H9 (cell line): ENCODE measurements at regions not wholly inside any gene's neighbourhood (a gene's known extent, or its start where the extent isn't known, plus 50 kb on each side); places are given as distances from the start of the nearest gene placed in this dataset.

Experiments used
- DNase-seq: peaks from one replicate; pipeline ENCODE4 v3.0.0-alpha.2; 2017
- H2AFZ ChIP-seq: one replicate; pipeline ENCODE4 v1.6.1; 2013; ENCODE audit warnings: mild to moderate bottlenecking, low read length, control low read depth, moderate library complexity
- H2AK5ac ChIP-seq: 2 replicates; pipeline ENCODE4 v1.6.1; 2013; ENCODE audit warnings: low read length, control low read depth, mixed read lengths; ENCODE audit not compliant: insufficient read length
- H2BK120ac ChIP-seq: one replicate; pipeline ENCODE4 v1.6.1; 2013; ENCODE audit warnings: low read depth, mild to moderate bottlenecking, low read length, control low read depth, inconsistent platforms; ENCODE audit not compliant: poor library complexity, severe bottlenecking
- H2BK12ac ChIP-seq: 2 replicates; pipeline ENCODE4 v1.6.1; 2013; ENCODE audit warnings: low read length, control low read depth, mixed read lengths, low read depth; ENCODE audit not compliant: insufficient read length
- H2BK15ac ChIP-seq: 2 replicates; pipeline ENCODE4 v1.6.1; 2013; ENCODE audit warnings: low read depth, low read length, control low read depth
- H2BK20ac ChIP-seq: one replicate; pipeline ENCODE4 v1.6.1; 2013; ENCODE audit warnings: low read depth, mild to moderate bottlenecking, low read length, control low read depth, inconsistent platforms; ENCODE audit not compliant: poor library complexity, severe bottlenecking
- H2BK5ac ChIP-seq: 2 replicates; pipeline ENCODE4 v1.6.1; 2013; ENCODE audit warnings: low read length, control low read depth, mixed read lengths; ENCODE audit not compliant: insufficient read length
- H3K14ac ChIP-seq: 2 replicates; pipeline ENCODE4 v1.6.1; 2013; ENCODE audit warnings: low read length, control low read depth; ENCODE audit not compliant: insufficient read depth
- H3K18ac ChIP-seq: 2 replicates; pipeline ENCODE4 v1.6.1; 2013; ENCODE audit warnings: low read depth, mild to moderate bottlenecking, mixed read lengths, low read length, control low read depth; ENCODE audit not compliant: insufficient read length
- H3K23ac ChIP-seq: 2 replicates; pipeline ENCODE4 v1.6.1; 2013; ENCODE audit warnings: low read length, control low read depth, mixed read lengths, low read depth; ENCODE audit not compliant: insufficient read length
- H3K23me2 ChIP-seq: 2 replicates; pipeline ENCODE4 v1.6.1; 2013; ENCODE audit warnings: low read depth, mild to moderate bottlenecking, mixed read lengths, low read length, control low read depth; ENCODE audit not compliant: insufficient read length, poor library complexity, severe bottlenecking
- H3K27ac ChIP-seq: 2 replicates; pipeline ENCODE4 v1.5.1; 2013; ENCODE audit warnings: low read length, control low read depth, mixed read lengths, low read depth; ENCODE audit not compliant: insufficient read length
- H3K27me3 ChIP-seq: 2 replicates; pipeline ENCODE4 v1.6.1; 2013; ENCODE audit warnings: low read length, control low read depth, inconsistent platforms; ENCODE audit not compliant: insufficient read depth
- H3K4ac ChIP-seq: 2 replicates; pipeline ENCODE4 v1.6.1; 2013; ENCODE audit warnings: low read depth, mild to moderate bottlenecking, control low read depth, inconsistent platforms, low read length, moderate library complexity
- H3K4me1 ChIP-seq: 2 replicates; pipeline ENCODE4 v1.6.1; 2013; ENCODE audit warnings: low read length, control low read depth, inconsistent platforms; ENCODE audit not compliant: insufficient read depth
- H3K4me2 ChIP-seq: 2 replicates; pipeline ENCODE4 v1.6.1; 2013; ENCODE audit warnings: low read length, control low read depth, mixed read lengths; ENCODE audit not compliant: insufficient read length, insufficient read depth
- H3K56ac ChIP-seq: 2 replicates; pipeline ENCODE4 v1.6.1; 2013; ENCODE audit warnings: low read depth, mild to moderate bottlenecking, mixed read lengths, low read length, control low read depth; ENCODE audit not compliant: insufficient read length
- H3K79me1 ChIP-seq: 2 replicates; pipeline ENCODE4 v1.6.1; 2013; ENCODE audit warnings: low read depth, mild to moderate bottlenecking, moderate library complexity, low read length, control low read depth, inconsistent platforms; ENCODE audit not compliant: insufficient read depth, poor library complexity, severe bottlenecking
- H3K79me2 ChIP-seq: 2 replicates; pipeline ENCODE4 v1.6.1; 2013; ENCODE audit warnings: low read length, control low read depth, inconsistent platforms; ENCODE audit not compliant: insufficient read depth
- H3K9ac ChIP-seq: 2 replicates; pipeline ENCODE4 v1.6.1; 2013; ENCODE audit warnings: low read length, control low read depth, mixed read lengths; ENCODE audit not compliant: insufficient read length; ENCODE audit errors: extremely low read depth
- H3K9me3 ChIP-seq: one replicate; pipeline ENCODE4 v1.6.1; 2013; ENCODE audit warnings: low read depth, low read length, inconsistent platforms; ENCODE audit not compliant: control insufficient read depth
- H3T11ph ChIP-seq: one replicate; pipeline ENCODE4 v1.6.1; 2013; ENCODE audit warnings: mild to moderate bottlenecking, low read length, control low read depth, inconsistent platforms
- H4K20me1 ChIP-seq: one replicate; pipeline ENCODE4 v1.6.1; 2013; ENCODE audit not compliant: control insufficient read depth, insufficient read length, insufficient read depth
- H4K5ac ChIP-seq: 2 replicates; pipeline ENCODE4 v1.6.1; 2013; ENCODE audit warnings: low read depth, mild to moderate bottlenecking, mixed read lengths, low read length, control low read depth; ENCODE audit not compliant: insufficient read length
- H4K8ac ChIP-seq: replicated peaks from 2 replicates; pipeline ENCODE4 v1.6.1; 2013; ENCODE audit warnings: low read length, control low read depth, mixed read lengths, low read depth; ENCODE audit not compliant: insufficient read length
- H4K91ac ChIP-seq: 2 replicates; pipeline ENCODE4 v1.6.1; 2013; ENCODE audit warnings: low read depth, mild to moderate bottlenecking, moderate library complexity, mixed read lengths, low read length, control low read depth; ENCODE audit not compliant: insufficient read length
- H3K27ac Mint-ChIP-seq, 3 experiments: 2 replicates in 2 of 3; 3 replicates in 1 of 3; pipeline ENCODE4 v1.8.0; 2020 to 2021; ENCODE audit warnings: mixed read lengths in 3 of 3, mild to moderate bottlenecking in 1 of 3, moderate library complexity in 1 of 3
- H3K27me3 Mint-ChIP-seq: 2 replicates; pipeline ENCODE4 v1.8.0; 2021; ENCODE audit warnings: low read depth, mild to moderate bottlenecking, moderate library complexity, mixed read lengths
- H3K36me3 Mint-ChIP-seq, 3 experiments: 2 replicates in 2 of 3; 3 replicates in 1 of 3; pipeline ENCODE4 v1.8.0; 2020 to 2021; ENCODE audit warnings: low read depth in 3 of 3, mixed read lengths in 3 of 3; ENCODE audit not compliant: insufficient read depth in 1 of 3
- H3K4me1 Mint-ChIP-seq, 2 experiments: 2 replicates each; pipeline ENCODE4 v1.8.0; 2020; ENCODE audit warnings: mixed read lengths in 2 of 2
- H3K4me3 Mint-ChIP-seq, 2 experiments: 2 replicates in 1 of 2; 3 replicates in 1 of 2; pipeline ENCODE4 v1.8.0; 2020 to 2021; ENCODE audit warnings: mild to moderate bottlenecking in 2 of 2, mixed read lengths in 2 of 2, moderate library complexity in 1 of 2
- H3K9me3 Mint-ChIP-seq, 2 experiments: 2 replicates in 1 of 2; 3 replicates in 1 of 2; pipeline ENCODE4 v1.8.0; 2020; ENCODE audit warnings: mild to moderate bottlenecking in 2 of 2, mixed read lengths in 2 of 2, moderate library complexity in 1 of 2
- CTCF ChIP-seq: fragments of 200-600 bp; sonication (generic); conservative IDR thresholded peaks from 3 replicates; pipeline ENCODE4 v1.8.0; 2021; ENCODE audit warnings: antibody characterized with exemption, mild to moderate bottlenecking
- WGBS: extraction: QIAGEN DNeasy Blood & Tissue Kit; methylation state at CpG from one replicate; pipeline ENCODE4 v1.1.7; 2013; ENCODE audit warnings: missing lambda C conversion rate, low lambda C conversion rate, mixed read lengths; ENCODE audit not compliant: insufficient read length; ENCODE audit errors: extremely low coverage; 5-methylcytosine and 5-hydroxymethylcytosine counted together

GRCh38 chr3:98701071-98701675 lies 62.0 kb upstream of the ST3GAL6 start:
- no peak overlapping the region for H2AFZ ChIP-seq
- H3K9me3 Mint-ChIP-seq: no peaks in the 10 kb centered on the region; a peak in 1 of 5 replicates
- no peak overlapping the region for H4K5ac ChIP-seq
- no peak overlapping the region for H3K4me2 ChIP-seq
- no peak overlapping the region for H3K9ac ChIP-seq
- no peak overlapping the region for H3K27ac Mint-ChIP-seq
- whole genome bisulfite sequencing: no CpG with 5 or more reads among the region's 2 CpGs
- no peaks in the 10 kb centered on the region for H3K79me2 ChIP-seq
- no peak overlapping the region for H2BK5ac ChIP-seq
- no peak overlapping the region for H2BK15ac ChIP-seq
- H3K18ac ChIP-seq: no peak overlapping the region
- H3K56ac ChIP-seq: no peak overlapping the region
- peaks cover 0 to 3% of the 10 kb centered on the region in 2 experiments; a peak in 2 of 4 replicates for H3K4me1 Mint-ChIP-seq
- no peak overlapping the region for H3K14ac ChIP-seq
- H3K23ac ChIP-seq: no peak overlapping the region
- H3K4me1 ChIP-seq: no peaks in the 10 kb centered on the region; the same call in 1 of the 2 replicates
- no peak overlapping the region for H3K4me3 Mint-ChIP-seq
- no peaks in the 10 kb centered on the region for H3K79me1 ChIP-seq
- H3K23me2 ChIP-seq: no peaks in the 10 kb centered on the region
- no peak overlapping the region for H3T11ph ChIP-seq
- H4K91ac ChIP-seq: no peak overlapping the region
- H3K27me3 Mint-ChIP-seq: no peaks in the 10 kb centered on the region
- no peak for DNase-seq
- H2BK120ac ChIP-seq: no peak overlapping the region
- no peaks in the 10 kb centered on the region for H3K27me3 ChIP-seq
- no peak for TF ChIP-seq CTCF
- no peak overlapping the region for H3K4ac ChIP-seq
- no peak overlapping the region for H2BK12ac ChIP-seq
- H4K20me1 ChIP-seq: no peaks in the 10 kb centered on the region
- H3K36me3 Mint-ChIP-seq: no peaks in the 10 kb centered on the region
- no peak overlapping the region for H4K8ac ChIP-seq
- no peak overlapping the region for H2AK5ac ChIP-seq
- no peak overlapping the region for H3K27ac ChIP-seq
- no peaks in the 10 kb centered on the region for H3K9me3 ChIP-seq
- H2BK20ac ChIP-seq: no peak overlapping the region
